Left ventricle myocardium inferior (tissue), 1 donor: ENCODE measurements at regions not wholly inside any gene's neighbourhood (a gene's known extent, or its start where the extent isn't known, plus 50 kb on each side); places are given as distances from the start of the nearest gene placed in this dataset.
"Not testable (repeated sequence)": the region's sequence is repeated elsewhere in the genome, so short reads cannot be mapped to it uniquely, and the experiment has no call there.

Source experiments
- DNase-seq: peaks from one replicate; pipeline ENCODE4 v3.0.0-alpha.2; 2020
- H3K27ac ChIP-seq: fragments of 200-600 bp; replicated peaks from 2 replicates; pipeline ENCODE4 v1.8.0; 2021
- H3K27me3 ChIP-seq: fragments of 200-600 bp; 2 replicates; pipeline ENCODE4 v1.8.0; 2021; ENCODE audit warnings: low read depth
- H3K36me3 ChIP-seq: fragments of 200-600 bp; 2 replicates; pipeline ENCODE4 v1.8.0; 2021
- H3K4me1 ChIP-seq: fragments of 200-600 bp; 2 replicates; pipeline ENCODE4 v1.8.0; 2021
- H3K4me3 ChIP-seq: fragments of 200-600 bp; 2 replicates; pipeline ENCODE4 v1.8.0; 2021; ENCODE audit warnings: mild to moderate bottlenecking, moderate library complexity
- H3K9me3 ChIP-seq: fragments of 200-600 bp; replicated peaks from 2 replicates; pipeline ENCODE4 v1.8.0; 2021
- intact Hi-C: fragments of 100-400 bp; cut with micrococcal nuclease; formaldehyde crosslinking; loops from one replicate; pipeline ENCODE4 v1.11.0; 2022
- TF ChIP-seq, protein P1 (sequence below): fragments of 200-600 bp; IDR thresholded peaks from 2 replicates; pipeline ENCODE4 v1.8.0; 2021; ENCODE audit warnings: antibody characterized with exemption, mild to moderate bottlenecking, borderline replicate concordance
- donor health status: DM: no; HTN: yes; CAD: no; lungs with severe emphysema.

DNA sequence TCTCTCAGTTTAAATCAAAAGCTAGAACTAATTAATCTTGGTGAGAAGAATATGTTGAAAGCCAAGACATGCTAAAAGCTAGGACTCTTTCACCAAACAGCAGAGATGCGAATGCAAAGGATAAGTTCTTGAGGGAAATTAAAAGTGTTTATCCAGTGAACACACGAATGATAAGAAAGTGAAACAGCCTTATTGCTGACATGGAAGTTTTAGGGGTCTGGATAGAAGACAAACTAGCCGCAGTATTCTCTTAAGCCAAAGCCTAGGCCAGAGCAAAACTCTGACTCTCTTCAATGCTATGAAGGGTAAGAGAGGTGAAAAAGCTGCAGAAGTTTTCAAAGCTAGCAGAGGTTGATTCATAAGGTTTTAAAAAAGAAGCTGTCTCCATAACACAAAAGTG lies 103.0 kb downstream of the UFM1 start:
- intact Hi-C loops = no loop called here
- no peaks in the 10 kb centered on the region for H3K27me3 ChIP-seq
- no peak for DNase-seq

DNA sequence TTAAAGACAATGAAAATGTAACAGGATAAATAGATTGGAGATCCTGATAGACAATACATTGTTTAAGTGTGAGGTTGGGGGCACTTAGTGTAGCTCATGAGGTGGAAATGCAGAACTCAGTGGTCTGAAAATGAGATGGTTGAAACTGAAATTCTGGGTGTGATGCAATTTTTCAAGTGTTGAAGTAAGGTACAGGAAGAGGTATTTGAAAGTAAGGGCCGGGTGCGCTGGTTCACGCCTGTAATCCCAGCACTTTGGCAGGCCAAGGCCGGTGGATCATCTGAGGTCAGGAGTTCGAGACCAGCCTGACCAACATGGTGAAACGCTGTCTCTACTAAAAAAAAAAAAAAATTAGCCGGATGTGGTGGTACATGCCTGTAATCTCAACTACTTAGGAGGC lies 113.0 kb downstream of the UFM1 start:
- H3K9me3 ChIP-seq = peaks cover 16% of the 10 kb centered on the region
- TF ChIP-seq, protein P1, sequence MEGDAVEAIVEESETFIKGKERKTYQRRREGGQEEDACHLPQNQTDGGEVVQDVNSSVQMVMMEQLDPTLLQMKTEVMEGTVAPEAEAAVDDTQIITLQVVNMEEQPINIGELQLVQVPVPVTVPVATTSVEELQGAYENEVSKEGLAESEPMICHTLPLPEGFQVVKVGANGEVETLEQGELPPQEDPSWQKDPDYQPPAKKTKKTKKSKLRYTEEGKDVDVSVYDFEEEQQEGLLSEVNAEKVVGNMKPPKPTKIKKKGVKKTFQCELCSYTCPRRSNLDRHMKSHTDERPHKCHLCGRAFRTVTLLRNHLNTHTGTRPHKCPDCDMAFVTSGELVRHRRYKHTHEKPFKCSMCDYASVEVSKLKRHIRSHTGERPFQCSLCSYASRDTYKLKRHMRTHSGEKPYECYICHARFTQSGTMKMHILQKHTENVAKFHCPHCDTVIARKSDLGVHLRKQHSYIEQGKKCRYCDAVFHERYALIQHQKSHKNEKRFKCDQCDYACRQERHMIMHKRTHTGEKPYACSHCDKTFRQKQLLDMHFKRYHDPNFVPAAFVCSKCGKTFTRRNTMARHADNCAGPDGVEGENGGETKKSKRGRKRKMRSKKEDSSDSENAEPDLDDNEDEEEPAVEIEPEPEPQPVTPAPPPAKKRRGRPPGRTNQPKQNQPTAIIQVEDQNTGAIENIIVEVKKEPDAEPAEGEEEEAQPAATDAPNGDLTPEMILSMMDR = no peak
- no peak overlapping the region for H3K27ac ChIP-seq
- H3K36me3 ChIP-seq = no peaks in the 10 kb centered on the region
- H3K4me3 ChIP-seq = no peak overlapping the region
- no peak for DNase-seq
- no peaks in the 10 kb centered on the region for H3K27me3 ChIP-seq
- H3K4me1 ChIP-seq = no peaks in the 10 kb centered on the region
- intact Hi-C loops = no loop called here

More for the DNA sequence above, 103.0 kb downstream of the UFM1 start:
- Histone ChIP-seq H3K4me3 (no peak overlapping the region), H3K9me3 (no peaks in the 10 kb centered on the region), H3K27ac (no peak overlapping the region), H3K4me1 (no peaks in the 10 kb centered on the region), H3K36me3 (no peaks in the 10 kb centered on the region)
- TF ChIP-seq, protein P1 = no peak

DNA sequence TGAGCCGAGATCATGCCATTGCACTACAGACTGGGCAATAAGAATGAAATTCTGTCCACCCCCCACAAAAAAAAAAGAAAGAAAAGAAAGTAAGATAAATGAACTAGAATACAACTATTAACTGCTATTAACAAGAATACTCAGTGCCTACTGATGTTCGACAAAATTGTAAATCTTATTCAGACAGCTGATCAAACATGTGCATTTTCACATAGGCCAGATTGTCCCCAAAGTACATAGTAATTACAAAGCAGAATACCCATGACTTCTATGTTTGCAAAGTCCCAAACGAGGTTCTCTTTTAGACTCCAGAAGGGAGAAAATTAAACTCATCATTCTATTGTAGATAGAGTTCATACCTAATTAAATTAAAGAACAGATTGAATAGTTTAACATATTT lies 113.4 kb downstream of the UFM1 start:
- intact Hi-C loops = no loop called here
- Histone ChIP-seq H3K4me3 (no peak overlapping the region), H3K9me3 (peaks cover 16% of the 10 kb centered on the region), H3K36me3 (no peaks in the 10 kb centered on the region), H3K27me3 (no peaks in the 10 kb centered on the region), H3K4me1 (no peaks in the 10 kb centered on the region), H3K27ac (no peak overlapping the region)
- TF ChIP-seq, protein P1 = no peak
- no peak for DNase-seq

DNA sequence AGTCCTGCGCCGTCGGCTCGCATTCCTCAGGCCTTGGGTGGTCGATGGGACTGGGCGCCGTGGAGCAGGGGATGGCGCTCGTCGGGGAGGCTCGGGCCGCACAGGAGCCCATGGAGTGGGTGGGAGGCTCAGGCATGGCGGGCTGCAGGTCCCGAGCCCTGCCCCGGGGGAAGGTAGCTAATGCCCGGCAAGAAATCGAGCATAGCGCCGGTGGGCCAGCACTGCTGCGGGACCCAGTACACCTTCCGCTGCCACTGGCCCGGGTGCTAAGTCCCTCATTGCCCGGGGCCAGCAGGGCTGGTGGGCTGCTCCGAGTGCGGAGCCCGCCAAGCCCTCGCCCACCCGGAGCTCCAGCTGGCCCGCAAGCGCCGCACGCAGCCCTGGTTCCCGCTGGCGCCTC lies 122.8 kb downstream of the UFM1 start:
- H3K9me3 ChIP-seq, H3K4me3 ChIP-seq, intact Hi-C loops, H3K36me3 ChIP-seq, H3K27me3 ChIP-seq, DNase-seq, H3K27ac ChIP-seq, H3K4me1 ChIP-seq: not testable (repeated sequence)

DNA sequence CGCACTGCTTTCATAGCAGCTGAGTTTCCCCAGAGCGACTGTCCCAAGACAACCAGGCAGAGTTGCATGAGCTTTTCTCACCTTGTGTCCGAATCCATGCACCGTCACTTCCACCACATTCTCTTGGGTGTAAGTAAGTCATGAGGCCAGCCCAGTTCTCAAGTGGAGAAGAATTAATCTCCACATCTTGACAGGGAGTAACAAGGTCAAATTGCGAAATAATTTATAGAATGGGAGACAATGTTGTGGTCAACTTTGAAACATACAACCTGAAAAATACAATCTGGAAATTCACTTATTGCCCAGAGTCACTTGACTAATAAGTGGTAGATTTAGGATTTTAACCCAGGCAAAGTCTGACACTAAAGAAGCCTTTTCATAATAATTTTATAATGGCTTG lies 123.7 kb downstream of the UFM1 start:
- intact Hi-C loops = no loop called here
- Histone ChIP-seq H3K27me3 (no peaks in the 10 kb centered on the region), H3K4me3 (no peak overlapping the region), H3K27ac (no peak overlapping the region), H3K4me1 (no peaks in the 10 kb centered on the region), H3K9me3 (no peaks in the 10 kb centered on the region), H3K36me3 (no peaks in the 10 kb centered on the region)
- DNase-seq = no peak
- TF ChIP-seq, protein P1 = no peak

DNA sequence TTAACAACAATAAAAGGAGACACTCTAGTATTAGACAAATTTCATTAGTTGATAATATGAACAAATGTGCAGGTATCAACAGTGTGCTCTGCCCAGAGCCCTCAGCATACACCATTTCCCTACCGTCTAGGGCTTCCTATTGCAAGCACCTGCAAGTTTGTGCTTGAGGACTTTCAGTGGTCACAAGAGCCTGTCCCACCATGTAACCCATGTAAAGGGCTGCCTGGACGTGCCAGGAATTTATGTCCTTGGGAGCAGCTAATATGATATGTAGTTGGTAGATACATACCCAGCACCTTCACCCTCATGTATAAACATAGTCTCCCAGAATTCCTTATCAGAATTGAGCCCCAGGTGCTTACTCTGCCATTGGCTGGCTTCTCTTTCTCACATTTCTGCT lies 128.0 kb downstream of the UFM1 start:
- H3K9me3 ChIP-seq = no peaks in the 10 kb centered on the region
- no peak overlapping the region for H3K27ac ChIP-seq
- no peaks in the 10 kb centered on the region for H3K4me1 ChIP-seq
- TF ChIP-seq, protein P1 = no peak
- no peaks in the 10 kb centered on the region for H3K27me3 ChIP-seq
- no peaks in the 10 kb centered on the region for H3K36me3 ChIP-seq
- H3K4me3 ChIP-seq = no peak overlapping the region
- DNase-seq = no peak
- intact Hi-C loops = no loop called here
